GM18870 (cell line): ENCODE measurements at regions not wholly inside any gene's neighbourhood (a gene's known extent, or its start where the extent isn't known, plus 50 kb on each side); places are given as distances from the start of the nearest gene placed in this dataset.
"Not testable (repeated sequence)": the region's sequence is repeated elsewhere in the genome, so short reads cannot be mapped to it uniquely, and the experiment has no call there.

Experiments used
- ATAC-seq: cut with Tn5 transposase; IDR thresholded peaks from one replicate; pipeline ENCODE4 v1.9.1; 2021; ENCODE audit warnings: moderate library complexity; ENCODE audit not compliant: unreplicated experiment

- ATAC-seq: no peak
Observed at GRCh38 chr12:46670636-46671035, 155.2 kb downstream of the SLC38A4 start.

- ATAC-seq: no peak
Observed at GRCh38 chr12:46669720-46670119, 156.1 kb downstream of the SLC38A4 start.

GRCh38 chr12:46667551-46667950 lies 158.2 kb downstream of the SLC38A4 start:
- ATAC-seq: no peak

- ATAC-seq: peak; percentile 36
Observed at GRCh38 chr12:46664761-46665287, 161.0 kb downstream of the SLC38A4 start.

- ATAC-seq: no peak
Observed at GRCh38 chr12:46663318-46663717, 162.5 kb downstream of the SLC38A4 start.

- peak; percentile 83 for ATAC-seq
Observed at GRCh38 chr12:46661110-46661845, 164.5 kb downstream of the SLC38A4 start.

- no peak for ATAC-seq
Observed at GRCh38 chr12:46660719-46661109, 165.1 kb downstream of the SLC38A4 start.

GRCh38 chr12:46660276-46660675 lies 165.5 kb downstream of the SLC38A4 start:
- ATAC-seq: no peak

GRCh38 chr12:46659824-46660223 lies 166.0 kb downstream of the SLC38A4 start:
- ATAC-seq: no peak

- ATAC-seq: no peak
Observed at GRCh38 chr12:46659032-46659650, 166.7 kb downstream of the SLC38A4 start.

- ATAC-seq: no peak
Observed at GRCh38 chr12:46657453-46658411, 168.1 kb downstream of the SLC38A4 start.

- not testable (repeated sequence) for ATAC-seq
Observed at GRCh38 chr12:46655984-46656383, 169.8 kb downstream of the SLC38A4 start.

- ATAC-seq: no peak
Observed at GRCh38 chr12:46653311-46653710, 172.5 kb downstream of the SLC38A4 start.

- ATAC-seq: no peak
Observed at GRCh38 chr12:46652692-46653091, 173.1 kb downstream of the SLC38A4 start.

GRCh38 chr12:46650688-46651087 lies 175.1 kb downstream of the SLC38A4 start:
- no peak for ATAC-seq

GRCh38 chr12:46649433-46649832 lies 176.4 kb downstream of the SLC38A4 start:
- ATAC-seq: no peak

- no peak for ATAC-seq
Observed at GRCh38 chr12:46647034-46647433, 178.8 kb downstream of the SLC38A4 start.

- not testable (repeated sequence) for ATAC-seq
Observed at GRCh38 chr12:46641649-46642048, 184.1 kb downstream of the SLC38A4 start.

GRCh38 chr12:46635818-46636217 lies 190.0 kb downstream of the SLC38A4 start:
- no peak for ATAC-seq

GRCh38 chr12:46629331-46630229 lies 196.2 kb downstream of the SLC38A4 start:
- no peak for ATAC-seq
